IPS-15b (cell line): ENCODE measurements at regions not wholly inside any gene's neighbourhood (a gene's known extent, or its start where the extent isn't known, plus 50 kb on each side); places are given as distances from the start of the nearest gene placed in this dataset.
"Not testable (repeated sequence)": the region's sequence is repeated elsewhere in the genome, so short reads cannot be mapped to it uniquely, and the experiment has no call there.

Experiments
- H3K27me3 ChIP-seq: one replicate; pipeline ENCODE4 v1.6.1; 2013; ENCODE audit warnings: low read length; ENCODE audit not compliant: control insufficient read depth, insufficient read depth
- H3K36me3 ChIP-seq: one replicate; pipeline ENCODE4 v1.6.1; 2013; ENCODE audit warnings: low read length; ENCODE audit not compliant: control insufficient read depth, insufficient read depth
- H3K4me1 ChIP-seq: one replicate; pipeline ENCODE4 v1.6.1; 2013; ENCODE audit warnings: mild to moderate bottlenecking, low read length; ENCODE audit not compliant: control insufficient read depth, insufficient read depth
- H3K4me3 ChIP-seq: one replicate; pipeline ENCODE4 v1.5.1; 2013; ENCODE audit warnings: low read depth, low read length
- H3K9ac ChIP-seq: one replicate; pipeline ENCODE4 v1.6.1; 2013; ENCODE audit warnings: low read depth, mild to moderate bottlenecking, low read length
- H3K9me3 ChIP-seq: one replicate; pipeline ENCODE4 v1.6.1; 2013; ENCODE audit warnings: mild to moderate bottlenecking, low read length; ENCODE audit not compliant: control insufficient read depth, insufficient read depth

- Histone ChIP-seq H3K9ac (no peak overlapping the region), H3K9me3 (no peaks in the 10 kb centered on the region), H3K36me3 (no peaks in the 10 kb centered on the region), H3K4me3 (no peak overlapping the region), H3K27me3 (no peaks in the 10 kb centered on the region), H3K4me1 (no peaks in the 10 kb centered on the region)
Observed at GRCh38 chr5:101829255-101829654, 466.8 kb downstream of the SLCO4C1 start.

DNA sequence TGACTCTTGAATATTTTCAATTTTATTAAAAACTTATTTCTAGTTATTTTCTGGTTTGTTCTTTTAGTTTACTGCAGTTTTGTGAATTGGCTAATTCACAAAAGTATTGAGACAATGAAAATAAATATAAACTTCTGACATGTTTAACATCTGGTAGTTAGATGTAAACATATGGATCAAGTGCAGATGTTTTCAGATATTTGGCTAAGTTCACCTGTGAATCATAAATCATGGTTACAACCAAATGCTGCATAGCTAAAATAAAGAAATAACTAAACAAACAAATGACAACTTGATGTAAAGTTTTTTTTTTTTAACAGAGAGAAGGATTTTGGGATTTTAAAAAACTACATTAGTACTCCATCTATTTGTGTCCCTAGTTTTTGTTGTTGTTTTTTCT is 484.6 kb downstream of the SLCO4C1 start:
- no peak overlapping the region for H3K9ac ChIP-seq
- no peaks in the 10 kb centered on the region for H3K36me3 ChIP-seq
- H3K27me3 ChIP-seq = no peaks in the 10 kb centered on the region
- no peak overlapping the region for H3K4me3 ChIP-seq
- H3K4me1 ChIP-seq = no peaks in the 10 kb centered on the region
- H3K9me3 ChIP-seq = no peaks in the 10 kb centered on the region

- no peaks in the 10 kb centered on the region for H3K4me1 ChIP-seq
- H3K4me3 ChIP-seq = no peak overlapping the region
- H3K36me3 ChIP-seq = no peaks in the 10 kb centered on the region
- no peaks in the 10 kb centered on the region for H3K9me3 ChIP-seq
- no peaks in the 10 kb centered on the region for H3K27me3 ChIP-seq
- no peak overlapping the region for H3K9ac ChIP-seq
Observed at GRCh38 chr5:101806410-101806809, 489.7 kb downstream of the SLCO4C1 start.

DNA sequence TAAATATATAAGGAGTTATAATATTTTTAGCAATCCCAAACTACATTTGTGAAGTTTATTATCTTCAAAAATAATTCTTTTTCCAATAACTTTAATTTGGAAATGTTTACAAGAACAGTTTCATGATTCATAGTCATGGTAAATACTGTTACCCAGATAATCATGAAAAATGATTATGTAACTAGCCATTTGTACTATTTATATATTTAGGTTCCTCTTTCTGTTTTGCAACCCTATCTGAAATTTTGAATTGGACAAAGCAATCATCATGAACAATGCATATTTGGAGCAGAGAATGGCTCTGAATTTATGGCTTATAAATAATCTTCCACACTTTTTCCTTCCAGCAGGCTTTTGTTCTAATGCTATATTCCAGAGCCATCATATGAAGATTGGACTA is 499.7 kb downstream of the SLCO4C1 start:
- Histone ChIP-seq H3K27me3 (no peaks in the 10 kb centered on the region), H3K4me1 (no peaks in the 10 kb centered on the region), H3K36me3 (no peaks in the 10 kb centered on the region), H3K4me3 (no peak overlapping the region), H3K9ac (no peak overlapping the region), H3K9me3 (no peaks in the 10 kb centered on the region)

DNA sequence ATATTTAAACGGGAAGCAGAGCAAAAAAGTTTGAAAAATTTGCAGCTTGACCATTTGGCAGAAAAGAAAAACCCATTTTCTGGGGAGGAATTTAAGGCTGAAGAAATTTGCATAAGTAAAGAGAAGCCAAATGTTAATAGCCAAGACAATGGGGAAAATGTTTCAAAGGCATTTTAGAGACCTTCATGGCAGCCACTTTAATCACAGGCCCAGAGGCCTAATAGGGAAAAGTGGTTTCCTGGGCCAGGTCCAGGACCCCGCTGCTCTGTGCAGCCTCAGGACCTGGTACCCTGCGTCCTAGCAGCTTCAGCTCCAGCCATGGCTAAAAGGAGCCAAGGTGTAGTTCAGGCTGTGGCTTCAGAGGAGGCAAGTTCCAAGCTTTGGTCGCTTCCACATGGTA is 507.3 kb downstream of the SLCO4C1 start:
- no peaks in the 10 kb centered on the region for H3K9me3 ChIP-seq
- H3K36me3 ChIP-seq = no peaks in the 10 kb centered on the region
- no peak overlapping the region for H3K9ac ChIP-seq

DNA sequence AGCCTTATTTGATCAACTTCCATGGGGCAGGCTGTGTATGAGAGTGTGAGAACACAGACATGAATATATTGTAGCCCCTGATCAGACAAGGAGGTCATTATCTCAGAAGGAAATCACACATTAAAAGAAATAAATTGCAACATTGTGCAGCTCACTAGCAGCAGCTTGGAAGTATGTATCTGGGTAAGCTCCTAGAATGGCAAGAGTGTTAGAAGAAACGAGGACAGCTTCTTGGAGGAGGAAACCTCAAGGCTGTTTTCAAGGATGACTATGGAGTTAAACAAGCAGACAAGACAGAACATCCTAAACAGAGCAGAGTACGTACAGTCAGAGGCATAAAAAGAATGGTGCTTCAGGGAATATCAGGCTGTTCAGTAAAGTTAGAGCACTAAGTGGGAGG is 511.0 kb downstream of the SLCO4C1 start:
- H3K27me3 ChIP-seq = peaks cover 69% of the 10 kb centered on the region

More for the DNA sequence above, 507.3 kb downstream of the SLCO4C1 start:
- Histone ChIP-seq H3K27me3 (peaks cover 50% of the 10 kb centered on the region), H3K4me1 (peaks cover 9% of the 10 kb centered on the region), H3K4me3 (no peak overlapping the region)

GRCh38 chr5:101783241-101784013 is 512.7 kb downstream of the SLCO4C1 start:
- Histone ChIP-seq H3K27me3 (peaks cover 55% of the 10 kb centered on the region), H3K9me3 (no peaks in the 10 kb centered on the region), H3K4me3 (peak overlapping the region; percentile 51), H3K9ac (no peak overlapping the region), H3K36me3 (no peaks in the 10 kb centered on the region), H3K4me1 (peaks cover 2% of the 10 kb centered on the region)

More for the DNA sequence above, 511.0 kb downstream of the SLCO4C1 start:
- peaks cover 9% of the 10 kb centered on the region for H3K4me1 ChIP-seq
- H3K9ac ChIP-seq = no peak overlapping the region
- H3K4me3 ChIP-seq = no peak overlapping the region
- no peaks in the 10 kb centered on the region for H3K9me3 ChIP-seq
- H3K36me3 ChIP-seq = no peaks in the 10 kb centered on the region

DNA sequence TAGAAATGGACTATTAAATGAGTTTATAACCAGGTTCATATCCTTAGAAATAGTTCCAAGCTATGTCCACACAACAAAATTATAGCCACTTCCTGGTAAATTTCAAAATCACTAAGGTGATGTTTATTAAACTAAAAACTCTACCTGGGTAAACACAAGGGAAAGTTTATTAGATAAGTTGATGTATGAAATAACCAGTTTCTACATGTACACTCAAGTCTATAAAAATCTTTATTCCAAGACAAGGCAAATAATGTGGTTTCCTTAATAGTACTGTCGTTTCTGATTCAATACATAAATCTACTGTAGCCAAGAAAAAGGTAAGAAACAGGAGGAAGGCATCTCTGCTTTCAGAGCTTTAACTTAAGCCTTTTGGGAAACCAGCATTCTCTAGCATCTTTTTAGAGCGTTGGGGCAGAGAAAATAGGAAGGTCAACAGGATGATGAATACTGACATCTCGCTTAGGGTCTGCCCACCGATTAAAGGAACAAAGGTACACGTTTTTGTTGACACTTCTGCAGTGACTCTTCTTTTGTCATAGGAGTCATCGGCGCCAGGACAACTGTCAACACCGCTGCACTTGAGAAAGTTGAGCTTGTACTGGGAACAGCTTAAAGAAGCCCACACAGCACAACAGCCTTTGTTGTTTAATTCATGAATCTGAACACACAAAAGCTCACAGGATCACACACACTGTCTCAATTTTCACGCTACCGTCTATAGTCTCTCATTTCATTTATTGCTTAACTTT is 513.6 kb downstream of the SLCO4C1 start:
- Histone ChIP-seq H3K9me3 (no peaks in the 10 kb centered on the region), H3K4me3 (peak overlapping the region; percentile 51), H3K9ac (no peak overlapping the region), H3K36me3 (no peaks in the 10 kb centered on the region), H3K27me3 (peaks cover 47% of the 10 kb centered on the region), H3K4me1 (no peaks in the 10 kb centered on the region)

DNA sequence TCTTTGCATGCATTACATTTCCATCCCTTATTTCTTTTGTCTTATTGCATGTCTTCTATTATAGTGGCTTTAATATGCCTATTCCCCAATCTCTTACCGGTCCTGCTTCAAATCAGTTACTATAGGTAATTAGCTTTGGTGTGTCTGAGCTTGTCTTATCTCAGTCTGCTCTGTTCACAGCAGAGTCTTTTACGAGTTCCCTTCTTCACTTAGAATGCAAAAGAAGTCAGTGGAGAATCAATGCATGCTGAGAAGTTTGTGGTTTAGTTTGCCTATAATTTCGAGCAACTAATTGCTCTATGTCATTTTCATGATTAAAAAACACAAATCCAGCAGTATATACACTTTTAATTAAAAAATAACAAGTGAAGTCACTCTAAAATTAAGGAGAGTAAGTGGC is 545.0 kb downstream of the SLCO4C1 start:
- H3K9me3 ChIP-seq = no peaks in the 10 kb centered on the region
- H3K4me3 ChIP-seq = no peak overlapping the region
- H3K4me1 ChIP-seq = no peaks in the 10 kb centered on the region
- H3K9ac ChIP-seq = no peak overlapping the region
- H3K27me3 ChIP-seq = no peaks in the 10 kb centered on the region
- H3K36me3 ChIP-seq = no peaks in the 10 kb centered on the region

GRCh38 chr5:101743000-101743399 is 553.1 kb downstream of the SLCO4C1 start:
- not testable (repeated sequence) for H3K4me1 ChIP-seq, H3K36me3 ChIP-seq, H3K9me3 ChIP-seq, H3K27me3 ChIP-seq, H3K9ac ChIP-seq, H3K4me3 ChIP-seq

- H3K4me1 ChIP-seq = peaks cover 3% of the 10 kb centered on the region
- no peaks in the 10 kb centered on the region for H3K27me3 ChIP-seq
- no peak overlapping the region for H3K9ac ChIP-seq
- H3K36me3 ChIP-seq = no peaks in the 10 kb centered on the region
- no peak overlapping the region for H3K4me3 ChIP-seq
- no peaks in the 10 kb centered on the region for H3K9me3 ChIP-seq
Observed at GRCh38 chr5:101728933-101729332, 567.2 kb downstream of the SLCO4C1 start.

DNA sequence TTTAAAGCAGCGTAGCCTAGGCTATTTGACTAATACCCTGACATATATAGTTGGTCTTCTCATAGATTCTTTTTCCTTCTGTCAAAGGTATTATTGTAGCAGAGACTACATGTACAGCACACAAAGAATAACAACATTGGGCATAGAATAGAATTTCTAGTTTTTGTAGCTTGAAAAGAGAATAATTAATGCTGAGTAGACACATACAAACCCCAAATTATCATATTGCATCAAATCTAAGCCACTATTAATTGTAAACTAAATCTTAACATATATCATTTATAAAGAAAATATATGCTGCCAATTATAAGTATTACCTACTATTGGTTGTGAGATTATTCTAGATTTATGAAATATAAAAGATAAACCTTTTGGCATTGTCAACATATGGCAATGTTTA is 574.5 kb downstream of the SLCO4C1 start:
- Histone ChIP-seq H3K9me3 (no peaks in the 10 kb centered on the region), H3K4me3 (no peak overlapping the region), H3K27me3 (no peaks in the 10 kb centered on the region), H3K36me3 (no peaks in the 10 kb centered on the region), H3K4me1 (peaks cover 8% of the 10 kb centered on the region), H3K9ac (no peak overlapping the region)
